Hepatic stellate cell (primary cell): ENCODE measurements at regions not wholly inside any gene's neighbourhood (a gene's known extent, or its start where the extent isn't known, plus 50 kb on each side); places are given as distances from the start of the nearest gene placed in this dataset.
"Not testable (repeated sequence)": the region's sequence is repeated elsewhere in the genome, so short reads cannot be mapped to it uniquely, and the experiment has no call there.

Experiments
- DNase-seq: peaks from one replicate; pipeline ENCODE4 v3.0.0; 2011; ENCODE audit warnings: low spot score

DNA sequence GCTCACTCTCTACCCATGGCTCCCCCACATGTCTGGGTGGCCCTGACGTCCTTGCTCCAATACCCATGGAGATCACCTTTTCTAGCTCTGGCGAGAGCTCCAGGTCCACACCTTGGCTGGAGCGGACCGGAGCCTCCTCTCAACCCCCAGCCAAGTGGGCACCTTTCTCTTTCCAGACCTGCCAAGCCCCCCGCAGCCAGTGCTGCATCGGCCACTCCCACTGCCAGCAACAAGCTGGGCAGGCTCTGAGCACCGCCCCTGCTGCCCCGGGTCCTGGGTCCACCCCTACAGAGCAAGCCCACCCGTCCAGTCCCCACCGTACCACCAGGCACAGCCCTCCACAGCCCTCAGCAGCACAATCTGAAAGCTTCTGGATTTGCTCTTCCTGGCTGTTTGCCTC is 98.2 kb upstream of the C14orf180 start:
- no peak for DNase-seq

DNA sequence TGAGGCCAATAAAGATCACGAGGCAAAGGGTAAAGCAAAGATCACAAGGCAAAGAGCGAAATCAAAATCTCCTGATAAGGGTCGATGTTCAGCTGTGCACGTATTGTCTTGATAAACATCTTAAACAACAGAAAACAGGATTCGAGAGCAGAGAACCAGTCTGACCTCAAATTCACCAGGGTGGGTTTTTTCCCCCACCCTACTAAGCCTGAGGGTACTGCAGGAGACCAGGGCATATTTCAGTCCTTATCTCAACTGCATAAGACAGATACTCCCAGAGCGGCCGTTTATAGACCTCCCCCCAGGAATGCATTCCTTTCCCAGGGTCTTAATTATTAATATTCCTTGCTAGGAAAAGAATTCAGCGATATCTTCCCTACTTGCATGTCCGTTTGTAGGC is 97.5 kb upstream of the C14orf180 start:
- not testable (repeated sequence) for DNase-seq

DNA sequence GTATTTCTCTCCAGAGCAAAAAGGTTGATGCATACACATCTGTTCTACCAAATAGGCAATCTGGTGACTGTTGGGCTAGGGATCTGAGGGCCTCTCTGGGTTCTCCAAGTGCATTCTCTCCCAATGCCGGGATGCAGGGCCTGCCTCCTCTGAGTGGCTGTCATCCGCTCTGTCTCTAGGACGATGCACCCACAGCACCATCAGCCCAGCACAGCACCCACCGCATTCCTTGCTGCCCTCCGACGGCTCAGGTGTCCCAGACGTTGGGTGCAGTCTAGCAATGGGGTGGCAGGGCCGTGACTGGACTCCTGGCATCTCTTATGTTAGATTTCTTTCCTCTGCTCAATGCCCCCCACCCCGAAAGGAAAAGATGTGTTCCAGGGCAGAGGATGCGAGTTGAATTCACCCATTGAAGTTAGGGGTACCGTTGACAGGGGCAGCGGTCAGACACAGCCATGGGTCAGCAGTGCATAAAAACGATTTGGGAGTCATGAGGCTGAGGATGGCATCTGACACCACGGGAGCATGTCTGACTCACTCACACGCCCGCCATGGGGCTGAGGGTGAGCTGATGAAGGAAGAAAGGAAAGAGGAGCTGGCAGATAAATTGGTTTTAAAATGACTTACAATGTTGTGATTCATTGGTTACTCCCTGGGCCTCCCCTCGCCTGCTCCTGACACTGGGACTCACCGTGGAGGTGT is 93.2 kb upstream of the C14orf180 start:
- DNase-seq: no peak

DNA sequence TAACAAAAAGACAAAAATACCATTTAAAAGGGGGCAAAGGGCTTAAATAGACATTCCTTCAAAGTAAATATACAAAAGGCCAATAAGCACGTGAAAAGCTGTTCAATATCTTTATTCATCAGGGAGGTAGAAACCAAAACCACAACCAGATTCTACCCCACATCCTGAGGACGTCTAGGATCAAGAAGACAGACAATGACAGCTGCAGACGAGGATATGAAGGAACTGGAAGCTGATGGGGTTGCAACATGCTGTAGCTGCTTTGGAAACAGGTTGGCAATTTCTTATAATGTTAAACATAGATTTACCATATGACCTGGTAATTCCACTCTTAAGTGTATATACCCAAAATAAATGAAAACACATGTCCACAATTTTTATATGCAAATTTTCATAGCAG is 85.1 kb upstream of the C14orf180 start:
- no peak for DNase-seq

DNA sequence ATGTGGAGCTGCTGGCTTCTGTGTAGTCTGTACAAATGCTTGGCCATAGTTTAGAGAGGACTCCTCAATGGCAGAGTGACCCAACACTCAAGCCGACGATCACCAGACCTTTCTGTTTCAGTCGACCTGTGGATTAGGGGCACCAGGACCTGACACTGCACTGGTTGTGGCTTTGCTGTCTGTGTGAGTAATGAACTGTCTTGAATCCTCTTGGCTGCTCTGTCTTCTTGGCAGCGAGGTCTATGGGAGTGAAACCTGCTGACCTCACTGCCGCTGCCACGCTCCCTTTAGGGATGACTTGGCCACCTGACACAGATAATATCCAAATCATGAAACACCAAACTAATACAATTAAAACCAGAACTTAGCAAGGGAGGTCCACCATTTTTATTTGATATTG is 83.5 kb upstream of the C14orf180 start:
- no peak for DNase-seq

DNA sequence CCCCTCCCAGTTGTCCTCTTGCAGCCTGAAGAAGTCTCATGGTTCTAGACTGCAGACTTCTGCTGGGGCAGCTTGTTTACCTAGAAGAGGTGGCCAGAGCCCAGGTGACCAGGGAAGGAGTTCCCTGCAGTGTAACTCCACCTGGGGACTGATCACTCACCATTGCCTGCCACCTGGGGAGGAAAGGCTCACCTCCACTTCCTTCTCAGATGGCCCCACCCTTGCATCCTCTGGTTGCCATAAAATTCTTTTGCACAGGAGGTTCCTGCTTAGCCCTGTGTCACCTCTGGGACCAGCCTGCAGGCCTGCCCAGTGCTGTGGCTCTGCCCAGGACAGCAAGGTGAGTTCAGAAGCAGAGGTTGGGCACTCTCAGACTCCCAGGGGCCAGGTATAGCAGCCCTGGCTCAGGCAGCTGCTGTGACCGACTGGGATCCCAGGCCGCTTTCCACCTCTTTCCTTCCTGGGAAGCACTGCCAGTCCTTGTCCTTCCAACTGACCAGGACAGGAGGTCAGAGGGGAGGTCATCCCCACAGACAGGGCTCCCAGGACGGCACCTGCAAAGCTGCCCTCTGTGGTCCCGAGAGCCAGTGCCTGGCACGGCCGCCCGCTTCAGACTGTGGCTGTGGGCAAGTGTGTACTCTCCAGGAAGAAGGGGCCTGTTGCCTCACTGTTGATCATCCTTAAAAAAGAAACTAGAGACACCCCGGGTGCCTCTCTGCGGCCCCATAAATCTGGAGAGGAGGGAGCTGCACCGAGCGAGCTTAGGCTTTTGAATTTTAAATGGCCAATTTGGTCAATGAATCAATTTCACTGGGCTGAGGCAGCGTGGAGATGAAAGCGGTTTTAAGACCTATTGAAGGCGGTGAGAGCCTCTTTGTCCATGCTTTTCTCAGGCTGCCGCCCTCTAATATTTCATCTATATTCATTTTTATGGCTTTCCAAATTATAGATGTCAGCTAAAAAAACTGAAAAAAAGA is 79.5 kb upstream of the C14orf180 start:
- no peak for DNase-seq

DNA sequence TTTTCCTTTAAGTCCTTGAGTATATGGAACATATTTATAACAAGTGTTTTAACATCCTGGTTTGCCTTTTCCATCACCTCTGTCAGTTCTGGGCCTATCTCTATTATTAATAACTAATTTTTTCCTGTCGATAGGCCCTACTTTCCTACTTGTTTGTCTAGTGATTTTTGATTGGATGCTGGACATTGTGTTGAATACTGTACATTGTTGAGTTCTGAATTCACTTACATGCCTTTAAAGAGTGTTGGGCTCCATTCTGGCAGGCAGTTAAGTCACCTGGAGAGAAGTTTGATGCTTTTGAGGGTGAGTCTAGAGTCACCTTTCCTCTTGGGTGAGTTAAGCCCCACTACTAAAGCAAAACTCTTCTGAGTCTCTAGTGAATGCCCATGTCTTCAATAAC is 77.5 kb upstream of the C14orf180 start:
- no peak for DNase-seq

DNA sequence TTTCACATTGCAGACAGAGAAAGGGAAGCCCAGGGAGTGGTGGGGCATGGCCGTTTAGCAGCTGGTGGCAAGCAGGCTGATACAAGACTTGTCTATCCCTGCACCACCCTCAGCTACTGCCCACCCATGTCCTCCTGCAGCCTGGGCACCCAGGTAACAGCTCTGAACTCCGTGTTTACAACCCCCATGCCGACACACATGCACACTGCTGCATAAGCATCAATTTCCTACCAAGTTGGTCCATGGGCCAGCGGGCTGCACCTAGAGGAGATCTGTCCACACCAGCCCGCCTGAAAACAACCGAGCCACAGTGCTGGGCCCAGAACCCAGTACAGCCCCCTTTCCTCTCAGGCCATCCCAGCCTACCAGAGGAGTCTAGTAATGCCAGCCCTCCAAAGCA is 75.9 kb upstream of the C14orf180 start:
- DNase-seq: no peak

DNA sequence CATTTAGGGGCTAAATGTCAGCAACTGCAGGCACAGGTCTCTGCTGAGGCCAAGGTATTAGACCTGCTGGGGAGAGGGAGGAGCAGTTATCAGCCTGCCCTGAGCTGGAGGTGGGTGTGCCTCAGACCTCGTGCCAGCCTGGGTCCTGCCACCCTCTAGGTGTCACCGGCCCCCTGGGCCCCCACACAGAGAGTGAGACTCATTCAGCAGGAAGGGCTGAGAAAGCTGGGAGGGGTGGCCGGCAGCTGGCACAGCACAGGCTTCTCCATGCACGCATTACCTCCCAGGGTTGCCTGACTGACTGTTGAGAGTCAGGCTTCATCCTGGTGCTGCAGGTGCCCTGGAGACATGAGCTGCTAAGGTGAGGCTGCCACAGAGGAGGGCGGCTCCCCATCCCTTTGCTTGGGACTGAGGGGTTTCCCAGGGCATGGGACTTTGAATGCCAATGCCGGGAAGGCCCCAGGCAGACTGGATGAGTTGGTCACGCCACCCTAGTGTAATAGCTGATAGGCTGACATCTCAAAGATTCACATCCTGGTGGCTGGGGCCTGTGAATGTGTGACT is 75.3 kb upstream of the C14orf180 start:
- DNase-seq: no peak

DNA sequence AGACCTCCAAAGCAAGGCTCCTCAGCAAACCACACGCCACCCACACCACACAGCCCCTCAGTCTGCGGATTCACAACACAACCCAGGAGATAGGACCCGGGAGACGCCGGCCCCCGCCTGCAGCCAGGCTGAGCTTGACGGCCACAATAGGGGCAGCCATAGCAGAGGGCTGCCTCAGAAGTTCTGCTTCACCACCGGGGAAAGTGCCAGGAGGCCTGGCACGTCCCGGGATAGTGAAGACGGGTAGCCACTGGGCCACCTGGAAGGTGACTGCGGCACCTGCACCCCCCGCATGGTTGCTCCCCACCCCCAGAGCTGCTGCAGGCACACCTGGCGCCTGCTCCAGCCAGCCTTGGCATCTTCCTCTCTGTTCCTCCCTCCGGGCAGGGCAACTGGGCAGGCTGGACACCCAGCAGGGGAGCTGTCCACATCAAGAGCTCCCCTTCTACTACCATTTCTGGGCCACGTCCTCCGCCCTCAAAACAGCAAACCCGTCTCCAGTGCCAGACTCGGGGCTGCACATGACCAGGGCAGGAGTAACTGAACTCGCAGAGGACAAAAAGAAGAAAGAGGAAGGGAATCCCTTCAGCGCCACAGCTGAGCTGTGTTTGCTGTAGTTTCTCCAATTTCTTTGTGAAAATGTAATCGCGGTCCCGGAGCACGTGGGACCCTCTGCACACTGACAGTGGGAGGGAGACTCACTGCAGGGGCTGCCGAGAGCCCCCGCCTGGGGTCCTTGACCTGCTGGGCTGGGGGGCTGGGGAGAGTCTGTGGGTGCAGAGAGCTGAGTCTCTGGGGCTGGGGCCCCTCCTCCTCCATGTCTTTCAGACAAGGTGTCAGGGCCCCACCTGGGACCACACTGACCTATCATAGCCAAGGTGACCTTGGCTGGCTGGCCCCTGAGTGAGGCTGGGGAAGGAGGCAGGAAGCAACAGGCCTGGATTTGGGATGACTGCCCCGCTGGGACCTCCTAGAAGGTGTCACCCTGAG is 74.2 kb upstream of the C14orf180 start:
- DNase-seq: no peak

DNA sequence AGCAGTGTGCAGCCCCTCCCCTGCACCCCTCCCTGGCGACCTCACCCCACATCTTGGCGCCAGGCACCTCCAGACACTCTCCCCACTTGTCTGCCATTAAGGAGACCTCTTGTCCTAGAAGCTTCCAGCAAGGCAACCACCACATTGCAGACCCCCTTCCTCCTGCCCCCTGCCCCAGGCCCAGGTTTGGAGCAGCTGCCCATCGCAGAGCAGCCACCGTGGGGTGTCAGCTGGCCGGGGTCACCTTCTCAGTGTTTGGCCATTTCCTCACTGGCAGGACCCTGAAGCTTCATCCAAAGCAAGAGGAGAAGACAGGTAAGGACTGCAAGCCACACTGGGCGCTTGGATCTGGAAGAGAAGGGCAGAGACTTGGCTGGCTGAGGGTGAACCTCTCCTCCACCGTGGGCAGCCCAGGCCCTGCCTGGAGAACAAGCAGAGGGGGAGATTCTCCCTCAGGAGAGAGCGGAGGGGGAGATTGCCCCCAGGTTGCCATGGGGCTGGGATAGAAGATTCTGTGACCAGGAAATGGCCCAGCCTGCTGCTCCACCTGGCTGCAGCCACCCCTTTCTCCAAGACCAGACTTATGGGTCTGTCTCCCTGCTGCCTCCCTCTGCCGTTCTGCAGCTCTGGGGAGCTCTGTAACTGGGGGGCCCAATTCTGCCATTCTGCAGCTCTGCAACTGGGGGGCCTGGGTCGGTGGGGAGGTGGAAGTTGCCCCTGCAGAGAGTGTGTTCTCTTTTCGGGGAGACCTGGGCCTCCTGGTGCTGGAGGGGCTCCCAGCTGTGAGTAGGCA is 72.9 kb upstream of the C14orf180 start:
- DNase-seq: no peak

DNA sequence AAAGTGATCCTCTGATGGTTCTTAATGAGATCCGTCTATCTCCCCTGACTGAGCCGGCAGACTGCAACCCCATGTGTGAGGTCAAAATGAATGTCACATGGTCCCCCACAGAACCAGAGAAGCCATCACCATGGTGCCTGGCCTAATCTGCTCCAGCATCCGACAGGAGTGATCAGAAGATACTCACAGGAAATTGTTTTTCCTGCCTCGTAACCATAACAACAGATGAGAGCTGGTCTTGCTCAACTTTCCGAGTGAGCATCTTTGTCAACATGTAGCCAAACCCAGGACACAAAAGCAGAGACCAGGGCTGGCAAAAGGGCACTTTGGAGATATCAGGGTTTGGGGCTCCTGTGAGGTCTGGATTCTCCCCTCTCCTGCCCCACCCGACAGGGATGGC is 72.1 kb upstream of the C14orf180 start:
- DNase-seq: no peak

DNA sequence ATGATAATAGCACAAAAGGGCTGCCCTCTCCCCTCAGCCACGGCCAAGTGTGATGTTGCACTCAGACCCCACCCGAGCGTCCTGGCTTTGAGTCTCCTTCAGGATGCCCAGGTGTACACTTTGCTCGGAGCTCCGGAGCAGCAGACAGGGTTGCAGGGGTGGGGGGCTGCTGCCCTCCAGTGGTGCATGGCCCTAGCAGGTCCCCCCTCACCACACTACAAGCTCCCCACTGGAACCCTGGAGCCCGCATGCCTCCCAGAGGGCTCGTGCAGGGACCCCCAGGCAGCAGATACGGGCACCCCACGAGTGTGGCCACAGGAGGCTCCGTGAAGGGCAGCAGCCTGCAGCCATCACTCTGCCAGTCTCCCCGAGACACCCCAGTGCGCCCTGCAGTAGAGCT is 69.9 kb upstream of the C14orf180 start:
- no peak for DNase-seq

DNA sequence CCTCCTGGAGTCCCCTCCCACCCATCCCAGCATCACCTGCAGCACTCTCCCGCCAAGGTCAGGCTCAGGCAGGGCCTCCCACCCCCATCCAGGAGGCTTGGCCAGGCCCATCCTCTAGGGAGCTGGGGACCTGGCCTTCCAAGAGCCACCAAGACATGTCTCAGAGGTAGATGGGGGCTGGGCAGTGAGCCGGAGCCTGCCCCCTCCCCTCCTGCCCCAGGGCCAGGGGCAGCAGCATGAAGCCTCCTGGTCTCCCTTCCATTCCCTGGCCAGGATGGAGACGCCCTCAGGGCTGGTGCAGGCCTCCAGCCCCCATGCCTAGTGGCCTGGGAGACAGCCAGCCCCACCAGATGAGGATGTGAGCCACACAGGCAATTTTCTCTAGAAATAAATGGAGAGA is 69.3 kb upstream of the C14orf180 start:
- DNase-seq: no peak

DNA sequence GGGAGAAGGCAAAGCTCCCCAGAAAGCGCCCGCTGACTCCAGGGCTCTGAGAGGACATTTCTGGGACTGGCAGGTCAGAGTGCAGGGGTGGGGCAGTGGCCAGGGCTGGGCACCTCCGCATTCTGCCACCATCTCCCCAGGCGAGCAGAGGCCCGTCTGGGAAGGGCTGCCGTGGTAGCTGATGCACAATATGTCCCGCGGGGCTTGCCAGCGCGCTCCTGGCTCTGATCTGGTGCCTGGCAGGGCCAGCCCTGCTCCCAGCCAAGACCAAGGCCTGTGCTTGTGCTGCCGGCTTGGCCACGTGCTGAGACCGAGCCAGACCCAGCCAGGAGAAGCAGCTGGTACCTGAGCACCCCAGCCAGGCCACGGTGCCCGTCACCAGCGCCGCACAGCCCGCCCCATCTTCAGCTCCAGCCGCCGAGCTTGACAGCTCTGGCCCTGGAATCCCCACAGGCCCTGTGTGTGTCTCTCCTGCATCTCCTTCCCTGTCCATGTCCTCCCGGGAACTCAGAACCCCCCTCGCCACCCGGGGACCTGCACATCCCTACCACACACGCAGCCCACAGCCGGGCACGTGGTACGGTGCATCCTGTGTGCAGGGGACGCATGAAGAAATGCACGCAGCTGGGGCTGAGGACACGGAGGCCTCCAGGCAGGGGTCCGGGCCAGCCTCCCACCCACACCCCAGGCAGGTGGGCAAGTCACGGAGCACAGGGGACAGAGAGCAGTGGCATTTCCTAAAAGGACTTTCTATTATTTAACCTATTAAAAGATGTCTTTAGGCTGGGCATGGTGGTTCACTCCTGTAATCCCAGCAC is 68.6 kb upstream of the C14orf180 start:
- DNase-seq: no peak

DNA sequence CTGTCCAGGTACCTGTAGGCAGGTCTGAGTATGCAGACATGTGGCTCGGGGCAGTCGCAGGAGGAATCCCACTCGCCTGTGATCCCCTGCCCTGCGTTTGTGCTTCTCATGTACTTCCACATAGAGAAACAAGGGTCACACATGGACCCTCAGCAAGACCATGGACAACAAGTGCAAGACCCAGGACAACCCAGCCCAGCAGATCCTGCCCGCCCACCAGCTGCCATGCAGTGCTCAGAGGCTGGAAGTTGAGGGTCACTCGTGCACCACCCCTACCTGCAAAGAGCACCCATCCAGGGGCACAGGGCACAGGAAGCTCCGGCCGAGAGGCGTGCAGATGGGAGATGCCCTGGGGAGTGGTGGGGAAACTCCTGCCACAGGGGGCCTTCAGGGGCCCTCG is 67.5 kb upstream of the C14orf180 start:
- no peak for DNase-seq

DNA sequence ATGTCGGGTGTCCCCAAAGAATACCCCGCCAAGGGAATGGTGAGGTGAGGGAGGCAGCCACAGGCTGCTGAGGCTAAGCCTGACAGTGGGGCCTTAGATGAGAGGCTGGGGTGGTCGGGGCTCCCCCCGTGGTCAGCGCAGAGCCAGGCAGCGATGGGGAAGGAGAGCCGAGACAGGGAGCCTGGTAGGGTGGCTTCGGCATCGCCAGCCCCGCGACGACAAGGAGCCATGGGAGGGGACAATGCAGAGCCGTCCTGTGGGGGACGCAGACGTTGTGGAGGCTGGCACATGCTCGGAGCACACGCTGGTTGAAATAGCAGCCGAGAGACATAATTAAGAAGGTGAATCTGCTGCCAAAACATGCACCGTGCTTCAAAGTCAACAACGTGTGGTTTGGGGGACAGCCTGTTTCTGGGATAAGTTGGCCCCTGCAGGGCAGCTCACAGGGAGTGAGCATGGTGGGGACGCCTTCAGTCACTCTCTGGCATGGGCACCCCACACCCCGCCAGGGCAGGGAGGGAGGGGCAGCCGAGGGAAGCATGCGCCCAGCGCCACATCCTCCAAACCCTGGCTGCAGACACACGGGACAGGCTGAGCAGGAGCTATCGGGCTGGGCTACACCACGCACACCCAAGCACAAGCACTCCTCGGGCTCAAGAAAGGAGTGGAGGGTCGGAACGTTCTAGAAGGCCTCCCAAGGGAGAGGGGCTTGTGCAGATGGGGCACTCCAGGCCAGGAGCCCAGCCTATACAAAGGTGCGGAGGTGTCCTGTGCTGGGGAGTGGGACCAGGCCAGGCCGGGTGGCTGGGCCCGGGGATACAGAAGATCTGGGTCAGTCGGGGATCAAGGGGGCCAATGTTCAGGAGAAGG is 66.6 kb upstream of the C14orf180 start:
- DNase-seq: no peak

DNA sequence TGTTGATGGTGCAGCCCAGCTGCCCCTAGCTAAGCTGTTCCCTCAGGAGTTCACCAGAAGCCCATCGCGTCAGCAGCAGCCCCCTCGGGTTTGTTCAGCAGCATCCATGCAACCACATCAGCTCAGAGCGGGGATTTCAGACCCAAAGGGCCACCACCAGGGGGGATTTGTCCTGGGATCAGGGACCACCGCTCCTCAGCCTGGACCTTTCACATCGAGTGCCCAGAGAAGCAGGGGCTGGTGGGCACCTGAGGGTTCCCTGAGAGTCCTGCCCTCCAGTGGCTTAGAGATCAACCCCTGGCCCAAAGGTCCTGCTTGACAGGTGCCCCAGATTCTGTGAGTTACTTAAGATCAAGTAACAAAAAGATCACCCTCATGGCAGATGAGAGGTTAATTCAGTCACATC is 65.9 kb upstream of the C14orf180 start:
- DNase-seq: no peak
